NCI-H1436 treated with DMSO at 0.1 percent for 48 hours (cell line): ENCODE measurements at regions not wholly inside any gene's neighbourhood (a gene's known extent, or its start where the extent isn't known, plus 50 kb on each side); places are given as distances from the start of the nearest gene placed in this dataset.
"Not testable (repeated sequence)": the region's sequence is repeated elsewhere in the genome, so short reads cannot be mapped to it uniquely, and the experiment has no call there.

ENCODE experiments used
- DNase-seq: peaks from one replicate; lab custom pipeline; 2025; lab: John Stamatoyannopoulos, UW

DNA sequence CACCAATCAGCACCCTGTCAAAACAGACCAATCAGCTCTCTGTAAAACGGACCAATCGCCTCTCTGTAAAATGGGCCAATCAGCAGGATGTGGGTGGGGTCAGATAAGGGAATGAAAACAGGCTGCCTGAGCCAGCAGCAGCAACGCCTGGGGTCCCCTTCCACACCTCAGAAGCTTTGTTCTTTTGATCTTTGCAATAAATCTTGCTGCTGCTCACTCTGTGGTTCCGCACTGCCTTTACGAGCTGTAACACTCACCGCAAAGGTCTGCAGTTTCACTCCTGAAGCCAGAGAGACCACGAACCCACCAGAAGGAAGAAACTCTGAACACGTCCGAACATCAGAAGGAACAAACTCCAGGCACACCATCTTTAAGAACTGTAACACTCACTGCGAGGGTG, 251.4 kb downstream of the ZIC4 start:
- not testable (repeated sequence) for DNase-seq

DNA sequence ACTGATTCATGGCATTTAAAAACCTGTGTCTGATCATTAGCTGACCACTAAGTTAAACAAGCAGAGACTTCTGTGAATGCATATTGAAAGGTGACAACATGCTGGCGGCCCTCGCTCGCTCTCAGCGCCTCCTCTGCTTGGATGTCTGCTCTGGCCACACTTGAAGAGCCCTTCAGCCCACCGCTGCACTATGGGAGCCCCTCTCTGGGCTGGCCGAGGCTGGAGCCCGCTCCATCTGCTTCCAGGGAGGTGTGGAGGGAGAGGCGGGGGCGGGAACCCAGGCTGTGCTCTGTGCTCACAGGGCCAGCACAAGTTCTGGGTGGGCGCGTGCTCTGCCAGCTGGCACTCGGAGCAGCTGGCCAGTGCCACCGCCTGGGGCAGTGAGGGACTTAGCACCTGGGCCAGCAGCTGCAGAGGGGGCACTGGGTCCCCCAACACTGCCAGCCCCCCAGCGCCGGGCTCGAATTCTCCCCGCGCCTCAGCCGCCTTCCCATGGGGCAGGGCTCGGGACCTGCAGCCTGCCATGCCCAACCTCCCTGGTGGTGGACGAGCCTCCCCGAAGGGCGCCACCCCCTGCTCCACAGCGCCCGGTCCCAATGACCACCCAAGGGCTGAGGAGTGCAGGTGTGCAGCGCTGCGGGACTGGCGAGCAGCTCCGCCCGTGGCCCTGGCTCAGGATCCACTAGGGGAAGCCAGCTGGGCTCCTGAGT, 252.4 kb downstream of the ZIC4 start:
- DNase-seq: no peak

GRCh38 chr3:147152476-147152875, 253.9 kb downstream of the ZIC4 start:
- DNase-seq: no peak

DNA sequence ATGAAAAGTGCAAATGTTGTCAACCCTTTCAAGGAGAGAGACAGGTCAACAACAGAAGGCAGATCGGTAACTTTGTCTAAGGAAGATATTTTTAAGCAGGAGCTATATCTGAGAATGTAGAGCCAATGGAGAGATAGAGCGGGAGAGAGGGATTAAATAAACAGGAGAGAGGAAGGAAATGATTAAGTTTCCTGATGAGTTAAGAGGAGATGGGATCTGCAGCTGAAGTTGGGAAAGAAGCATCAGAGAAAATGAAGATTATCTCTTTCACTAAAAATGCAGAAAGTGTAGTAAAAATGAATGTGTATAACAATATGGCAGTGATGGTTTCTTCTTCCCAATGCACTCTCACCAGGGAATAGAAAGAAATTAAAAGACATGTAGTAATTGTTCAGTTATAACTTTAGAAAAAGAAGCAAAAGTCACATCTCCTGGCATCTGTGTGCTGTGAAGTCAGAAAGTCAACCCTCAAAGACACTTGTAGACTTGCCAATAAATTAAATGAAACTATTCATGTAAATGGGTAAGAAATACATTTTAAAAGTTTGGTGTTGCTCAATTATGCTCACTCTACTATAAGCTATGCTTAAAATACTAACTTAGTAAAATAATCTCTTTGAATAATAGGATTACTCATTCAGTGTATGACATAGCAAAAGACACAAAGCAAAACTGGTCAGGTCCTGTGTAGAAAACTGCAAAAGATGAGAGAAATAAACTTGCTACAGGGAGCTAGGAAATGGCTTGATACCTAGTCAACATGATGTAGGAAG, 264.6 kb downstream of the ZIC4 start:
- DNase-seq: no peak

- DNase-seq: no peak
Observed at GRCh38 chr3:147139341-147139740, 267.0 kb downstream of the ZIC4 start.

GRCh38 chr3:147132168-147132567, 274.2 kb downstream of the ZIC4 start:
- no peak for DNase-seq

GRCh38 chr3:147130461-147130860, 275.9 kb downstream of the ZIC4 start:
- DNase-seq: no peak

DNA sequence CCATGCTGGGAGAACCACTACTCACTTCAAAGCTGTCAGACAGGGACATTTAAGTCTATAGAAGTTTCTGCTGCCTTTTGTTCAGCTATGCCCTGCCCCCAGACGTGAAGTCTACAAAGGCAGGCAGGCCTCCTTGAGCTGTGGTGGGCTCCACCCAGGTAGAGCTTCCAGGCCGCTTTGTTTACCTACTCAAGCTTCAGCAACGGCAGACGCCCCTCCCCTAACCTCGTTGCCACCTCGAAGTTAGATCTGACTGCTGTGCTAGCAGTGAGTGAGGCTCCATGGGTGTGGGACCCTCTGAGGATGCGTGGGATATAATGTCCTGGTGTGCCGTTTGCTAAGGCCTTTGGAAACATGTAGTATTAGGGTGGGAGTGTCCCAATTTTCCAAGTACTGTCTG, 276.7 kb downstream of the ZIC4 start:
- DNase-seq: no peak

DNA sequence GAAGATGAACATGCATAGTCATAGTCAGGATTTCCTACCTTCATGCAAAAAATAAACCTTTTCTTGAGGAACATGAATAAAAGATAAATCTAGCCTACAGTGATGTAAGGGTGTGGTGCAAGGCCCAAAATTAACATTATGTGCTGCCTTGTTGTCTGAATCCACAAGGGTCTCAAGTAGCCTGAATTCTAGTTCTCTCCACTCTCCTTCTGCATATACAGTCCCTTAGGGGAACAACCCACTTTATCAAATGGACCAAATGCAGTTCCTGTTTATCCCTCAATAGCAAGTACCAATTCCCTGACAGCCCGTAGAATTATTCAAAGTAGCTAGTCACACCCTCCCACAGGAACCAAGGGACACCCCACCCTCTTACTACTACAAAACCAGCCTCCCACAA, 284.0 kb downstream of the ZIC4 start:
- no peak for DNase-seq

GRCh38 chr3:147119989-147120388, 286.4 kb downstream of the ZIC4 start:
- DNase-seq: no peak

DNA sequence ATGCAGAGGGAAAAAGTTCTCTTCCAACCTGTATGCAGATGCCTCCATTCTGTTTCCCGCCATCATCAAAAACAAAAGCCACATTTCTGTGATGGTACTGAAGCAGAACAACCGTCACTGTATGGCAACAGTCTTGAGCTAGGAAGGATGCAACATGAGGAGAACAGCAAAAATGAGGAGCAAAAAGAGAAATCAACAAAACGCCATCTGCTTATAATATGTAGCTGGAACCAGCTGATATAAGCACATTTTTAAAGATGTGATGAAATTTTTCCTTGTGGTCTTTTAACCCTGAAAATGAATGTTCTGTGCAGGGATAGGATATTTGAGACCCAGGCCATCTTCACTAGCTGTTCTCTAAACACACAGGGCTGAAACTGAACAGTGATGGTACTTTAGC, 287.0 kb downstream of the ZIC4 start:
- no peak for DNase-seq

- DNase-seq: no peak
Observed at GRCh38 chr3:147118611-147119010, 287.7 kb downstream of the ZIC4 start.

- no peak for DNase-seq
Observed at GRCh38 chr3:147117631-147118030, 288.7 kb downstream of the ZIC4 start.

DNA sequence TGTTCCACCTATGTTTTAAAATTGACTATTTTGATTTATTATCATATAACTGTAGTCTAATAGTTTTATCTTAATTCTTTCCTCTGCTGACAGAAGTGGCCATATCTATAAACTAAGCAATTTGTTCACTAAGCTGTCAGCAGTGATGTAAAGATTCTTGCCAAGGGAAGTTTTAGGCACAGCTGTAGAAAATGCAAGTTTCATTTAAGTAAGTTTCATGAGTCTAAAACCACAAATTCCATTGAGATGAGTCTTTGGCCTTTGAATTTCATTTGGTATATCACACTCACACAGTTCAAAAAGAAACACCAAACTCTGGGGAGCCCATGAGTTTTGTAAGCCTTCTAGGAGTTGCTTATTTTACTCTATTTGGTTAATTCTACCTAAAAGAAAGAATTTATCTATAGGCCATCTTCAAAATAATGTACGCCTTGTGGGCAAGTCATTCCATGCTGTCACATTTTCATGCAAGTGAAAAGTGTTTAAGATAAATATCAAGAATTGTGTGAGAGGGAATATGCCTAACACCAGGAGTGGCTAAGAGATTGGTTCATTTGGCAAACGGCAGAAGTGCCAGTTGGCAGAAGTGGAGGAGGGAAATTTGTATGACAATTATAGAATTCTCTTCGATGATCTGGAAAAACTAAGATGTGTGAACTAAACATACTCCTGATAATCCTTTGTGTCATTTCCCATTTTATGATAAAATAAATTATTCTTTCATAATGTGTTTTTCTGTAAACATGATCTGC, 292.9 kb downstream of the ZIC4 start:
- no peak for DNase-seq

GRCh38 chr3:147099076-147099475, 307.3 kb downstream of the ZIC4 start:
- no peak for DNase-seq

DNA sequence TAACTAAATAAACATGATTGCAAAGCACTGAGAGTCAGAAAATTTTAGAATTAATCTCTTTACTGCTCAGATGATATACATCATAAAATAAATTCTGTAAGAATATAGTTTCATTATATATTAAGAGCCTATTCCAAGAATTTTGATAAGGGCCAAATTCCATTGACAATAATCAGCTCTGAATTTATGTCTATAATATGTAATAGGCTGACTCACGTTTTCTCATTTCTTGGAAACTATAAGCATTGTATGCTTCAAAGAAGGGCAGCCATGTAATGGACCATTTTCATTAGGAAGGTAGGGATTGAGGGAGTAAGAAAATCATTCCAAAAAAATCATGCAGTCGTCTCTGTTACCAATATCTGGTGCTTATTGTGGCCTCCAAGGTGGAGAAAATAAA, 315.9 kb downstream of the ZIC4 start:
- DNase-seq: no peak

GRCh38 chr3:147089286-147089685, 317.1 kb downstream of the ZIC4 start:
- DNase-seq: no peak

GRCh38 chr3:147059500-147059899, 346.8 kb downstream of the ZIC4 start:
- DNase-seq: not testable (repeated sequence)

DNA sequence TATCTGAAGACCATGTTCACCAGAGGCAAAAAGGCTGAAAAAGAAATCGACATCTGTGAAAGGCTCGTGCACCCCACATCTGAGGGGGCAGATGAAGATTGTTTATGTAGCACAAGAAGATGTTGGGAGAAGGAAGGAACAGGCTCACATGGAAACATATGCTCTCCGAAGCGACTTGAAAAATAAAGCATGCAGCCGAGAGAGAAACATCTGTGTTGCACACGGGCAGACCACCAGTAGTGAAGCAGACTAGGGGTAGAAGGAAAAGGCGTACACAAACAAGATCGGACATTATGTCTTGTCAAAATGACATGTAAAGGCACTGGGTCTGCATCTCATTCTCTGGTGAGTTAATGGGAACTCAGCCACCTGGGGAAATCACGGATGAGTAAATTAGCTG, 356.5 kb downstream of the ZIC4 start:
- no peak for DNase-seq

DNA sequence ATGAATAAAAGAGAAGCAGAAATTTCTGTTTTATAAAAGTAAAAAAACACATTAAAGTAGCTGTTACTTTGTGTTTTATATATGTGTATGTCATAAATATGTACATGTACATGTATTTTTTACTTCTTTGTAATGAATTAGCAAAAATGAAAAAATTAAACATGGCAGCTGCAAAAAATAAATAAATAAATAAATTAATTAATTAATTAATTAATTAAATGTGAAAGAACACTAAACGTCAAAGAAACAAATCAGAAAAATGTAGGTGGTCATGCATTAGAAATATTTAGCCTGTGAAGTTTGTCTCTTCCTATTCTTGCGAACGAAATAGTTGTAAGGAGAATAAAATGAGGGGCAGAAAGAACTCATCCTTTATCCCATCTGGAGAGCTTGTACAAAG, 357.0 kb downstream of the ZIC4 start:
- no peak for DNase-seq

DNA sequence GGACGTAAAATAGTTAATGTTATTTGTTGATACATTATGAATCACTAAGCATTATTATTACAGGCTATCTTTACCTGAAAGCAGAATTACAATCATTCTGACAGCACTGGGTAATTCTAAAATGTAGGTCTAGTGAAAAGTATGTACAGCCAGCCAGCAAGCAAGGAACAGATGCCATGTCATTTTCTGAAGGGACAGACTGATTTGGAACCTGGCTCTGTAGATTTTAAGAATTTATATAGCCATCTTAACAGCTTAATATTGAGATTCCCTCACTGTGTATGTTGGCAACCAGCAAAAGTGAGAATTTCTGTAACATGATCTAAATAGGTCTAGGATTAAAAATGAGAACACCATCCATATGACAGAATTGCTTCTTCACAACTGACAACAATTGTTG, 359.4 kb downstream of the ZIC4 start:
- no peak for DNase-seq

GRCh38 chr3:147038481-147038880, 367.9 kb downstream of the ZIC4 start:
- no peak for DNase-seq

DNA sequence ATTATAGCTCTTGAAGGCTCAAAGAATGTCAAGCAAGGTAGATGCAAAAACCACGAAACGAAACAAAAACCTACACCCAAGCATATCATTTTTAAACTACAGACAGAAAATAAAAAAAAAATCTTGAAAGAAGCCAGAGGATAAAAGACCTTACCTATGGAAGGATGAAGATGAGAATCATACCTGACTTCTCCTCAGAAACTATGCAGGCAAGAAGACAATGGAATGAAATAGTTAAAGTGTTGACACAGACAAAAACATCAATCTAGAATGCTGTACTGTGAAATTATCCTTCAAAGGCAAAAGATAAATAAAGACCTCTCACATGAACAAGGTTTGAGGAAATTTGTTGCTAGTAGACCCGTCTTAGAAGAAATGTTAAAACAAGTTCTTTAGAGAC, 372.0 kb downstream of the ZIC4 start:
- DNase-seq: no peak
